Stimulated activated CD4-positive, alpha-beta T cell treated with anti-CD3 and anti-CD28 coated beads, Interleukin-4, amount 100 ng/mL, for 24 hours (primary cell): ENCODE measurements at regions not wholly inside any gene's neighbourhood (a gene's known extent, or its start where the extent isn't known, plus 50 kb on each side); places are given as distances from the start of the nearest gene placed in this dataset.

Source experiments
- DNase-seq: peaks from one replicate; pipeline ENCODE4 v3.0.0-alpha.2; 2020

GRCh38 chrX:80098038-80098437 is 83.5 kb downstream of the TBX22 start:
- DNase-seq: no peak

GRCh38 chrX:80120335-80120734 is 105.8 kb downstream of the TBX22 start:
- no peak for DNase-seq

GRCh38 chrX:80138938-80139337 is 124.4 kb downstream of the TBX22 start:
- DNase-seq: no peak

GRCh38 chrX:80139564-80139963 is 125.0 kb downstream of the TBX22 start:
- no peak for DNase-seq

- DNase-seq: no peak
Observed at GRCh38 chrX:80170581-80170980, 156.0 kb downstream of the TBX22 start.

GRCh38 chrX:80173261-80173660 is 158.7 kb downstream of the TBX22 start:
- no peak for DNase-seq

- DNase-seq: no peak
Observed at GRCh38 chrX:80174925-80175574, 160.5 kb downstream of the TBX22 start.

- no peak for DNase-seq
Observed at GRCh38 chrX:80181079-80181478, 166.5 kb downstream of the TBX22 start.

- no peak for DNase-seq
Observed at GRCh38 chrX:80184854-80185253, 170.3 kb downstream of the TBX22 start.

GRCh38 chrX:80206647-80207046 is 192.1 kb downstream of the TBX22 start:
- DNase-seq: no peak

- no peak for DNase-seq
Observed at GRCh38 chrX:80207327-80207726, 192.8 kb downstream of the TBX22 start.

GRCh38 chrX:80216086-80216485 is 201.5 kb downstream of the TBX22 start:
- DNase-seq: no peak

GRCh38 chrX:80223982-80224579 is 196.2 kb upstream of the TENT5D start:
- DNase-seq: no peak

- DNase-seq: no peak
Observed at GRCh38 chrX:80229626-80230025, 190.6 kb upstream of the TENT5D start.

GRCh38 chrX:80237072-80237471 is 183.2 kb upstream of the TENT5D start:
- no peak for DNase-seq

GRCh38 chrX:80246271-80246670 is 174.0 kb upstream of the TENT5D start:
- no peak for DNase-seq

GRCh38 chrX:80266287-80266686 is 154.0 kb upstream of the TENT5D start:
- no peak for DNase-seq

- DNase-seq: no peak
Observed at GRCh38 chrX:80266979-80267378, 153.3 kb upstream of the TENT5D start.

- DNase-seq: no peak
Observed at GRCh38 chrX:80267790-80268189, 152.5 kb upstream of the TENT5D start.

- no peak for DNase-seq
Observed at GRCh38 chrX:80282535-80282934, 137.7 kb upstream of the TENT5D start.

GRCh38 chrX:80285131-80285773 is 135.0 kb upstream of the TENT5D start:
- DNase-seq: no peak

GRCh38 chrX:80290834-80291233 is 129.4 kb upstream of the TENT5D start:
- DNase-seq: no peak

GRCh38 chrX:80293354-80293753 is 126.9 kb upstream of the TENT5D start:
- DNase-seq: no peak

GRCh38 chrX:80306007-80306406 is 114.2 kb upstream of the TENT5D start:
- no peak for DNase-seq

- no peak for DNase-seq
Observed at GRCh38 chrX:80312448-80312847, 107.8 kb upstream of the TENT5D start.
